ENCODE measurements at regions not wholly inside any gene's neighbourhood (a gene's known extent, or its start where the extent isn't known, plus 50 kb on each side); places are given as distances from the start of the nearest gene placed in this dataset.

- DNase-seq (ENCODE audit: low read depth), result no peak
- H3K4me3 ChIP-seq (ENCODE audit: low read depth, low read length), result no peak overlapping the region
- no peak for TF ChIP-seq CTCF (IDR thresholded peaks at IDR 0.05; ENCODE audit: control insufficient read depth, extremely low read depth, insufficient read depth)
These were observed 465.5 kb downstream of the DCDC2C start for GRCh38 chr2:4168834-4169233.

DNA sequence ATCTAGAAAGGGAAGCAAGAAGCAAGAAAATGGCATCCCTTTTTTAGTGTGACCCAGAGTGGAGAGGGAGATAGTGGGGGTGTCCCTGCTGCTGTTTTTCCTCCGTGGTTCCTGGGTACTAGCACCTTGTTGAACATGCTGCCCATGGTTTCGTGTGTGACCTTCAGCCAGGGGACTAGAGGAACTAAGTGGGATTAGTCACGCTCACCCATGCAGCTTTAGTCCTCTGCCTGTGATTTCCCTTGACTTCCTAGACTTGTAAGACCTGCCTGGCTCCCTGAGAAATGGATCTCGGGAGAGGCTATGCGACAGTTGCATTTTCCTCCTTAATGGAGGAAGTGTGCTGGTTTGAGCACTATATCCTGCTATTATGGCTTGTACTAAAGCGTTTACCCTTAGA lies 471.4 kb downstream of the DCDC2C start:
- H3K4me3 ChIP-seq (ENCODE audit: low read depth, low read length), result no peak overlapping the region

DNA sequence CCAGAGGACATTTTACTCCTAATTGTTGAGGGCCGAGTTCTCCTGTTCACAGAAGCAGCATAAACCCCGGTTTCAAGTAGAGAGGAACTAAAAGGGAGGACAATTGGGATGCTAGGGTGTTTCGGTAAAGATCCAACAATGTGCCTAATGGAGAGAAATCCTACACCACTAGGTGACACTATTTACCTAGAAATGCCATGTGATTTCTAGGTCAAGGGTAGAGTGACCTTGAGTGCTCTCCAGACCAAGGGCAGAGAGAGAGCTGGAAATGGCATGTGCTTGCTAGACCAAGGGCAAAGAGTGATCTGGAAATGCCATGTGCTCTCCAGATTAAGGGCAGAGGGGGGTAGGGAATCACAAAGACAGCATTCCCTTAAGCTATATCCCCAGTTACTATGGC lies 472.0 kb downstream of the DCDC2C start:
- no peak overlapping the region for H3K4me3 ChIP-seq (ENCODE audit: low read depth, low read length)
- TF ChIP-seq CTCF (IDR thresholded peaks at IDR 0.05; ENCODE audit: control insufficient read depth, extremely low read depth, insufficient read depth), result peak; percentile 26; the same call in 1 of the 2 replicates
- no peak for DNase-seq (ENCODE audit: low read depth)

More for the DNA sequence above, 471.4 kb downstream of the DCDC2C start:
- DNase-seq (ENCODE audit: low read depth), result no peak
- TF ChIP-seq CTCF (IDR thresholded peaks at IDR 0.05; ENCODE audit: control insufficient read depth, extremely low read depth, insufficient read depth), result no peak

GRCh38 chr2:4180631-4181030 lies 477.3 kb downstream of the DCDC2C start:
- no peak overlapping the region for H3K4me3 ChIP-seq (ENCODE audit: low read depth, low read length)
- TF ChIP-seq CTCF (IDR thresholded peaks at IDR 0.05; ENCODE audit: control insufficient read depth, extremely low read depth, insufficient read depth), result no peak
- DNase-seq (ENCODE audit: low read depth), result no peak

GRCh38 chr2:4181062-4181461 lies 477.7 kb downstream of the DCDC2C start:
- H3K4me3 ChIP-seq (ENCODE audit: low read depth, low read length), result no peak overlapping the region
- no peak for TF ChIP-seq CTCF (IDR thresholded peaks at IDR 0.05; ENCODE audit: control insufficient read depth, extremely low read depth, insufficient read depth)
- no peak for DNase-seq (ENCODE audit: low read depth)

GRCh38 chr2:4188561-4188960 lies 485.2 kb downstream of the DCDC2C start:
- no peak for DNase-seq (ENCODE audit: low read depth)
- TF ChIP-seq CTCF (IDR thresholded peaks at IDR 0.05; ENCODE audit: control insufficient read depth, extremely low read depth, insufficient read depth), result no peak
- no peak overlapping the region for H3K4me3 ChIP-seq (ENCODE audit: low read depth, low read length)

DNA sequence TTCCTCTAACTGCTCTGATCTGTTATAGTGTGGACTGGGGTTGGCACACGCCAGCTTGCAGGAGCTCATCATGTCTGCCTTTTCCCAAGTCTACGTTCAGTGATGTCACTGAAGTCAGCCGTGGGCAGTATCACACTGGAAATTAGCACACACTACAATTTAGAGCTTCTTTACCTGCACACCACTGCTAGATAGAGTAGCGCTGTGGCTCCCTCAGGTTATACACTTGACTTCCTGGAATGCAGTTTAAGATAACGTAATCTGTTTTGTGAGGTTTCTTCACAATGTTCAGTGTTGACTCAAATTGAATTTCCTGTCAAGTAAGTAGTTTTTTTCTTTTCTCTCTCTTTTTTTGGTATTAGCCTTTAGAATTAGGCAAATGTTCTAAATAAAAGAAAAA lies 487.2 kb downstream of the DCDC2C start:
- no peak overlapping the region for H3K4me3 ChIP-seq (ENCODE audit: low read depth, low read length)
- no peak for DNase-seq (ENCODE audit: low read depth)
- no peak for TF ChIP-seq CTCF (IDR thresholded peaks at IDR 0.05; ENCODE audit: control insufficient read depth, extremely low read depth, insufficient read depth)
